SK-N-SH (cell line): ENCODE measurements at regions not wholly inside any gene's neighbourhood (a gene's known extent, or its start where the extent isn't known, plus 50 kb on each side); places are given as distances from the start of the nearest gene placed in this dataset.

ENCODE experiments used
- CTCF ChIA-PET: fragments of 300-600, 350-600 bp; formaldehyde crosslinking; extraction: SDS; loops from one replicate; lab custom pipeline; 2021; lab: Yijun Ruan, JAX
- POLR2A ChIA-PET: fragments of 350-600 bp; sonication (Branson Sonifier 250); formaldehyde crosslinking; extraction: SDS; loops from one replicate; lab custom pipeline; 2020; ENCODE audit warnings: antibody characterized with exemption, inconsistent platforms; lab: Yijun Ruan, JAX
- DNase-seq: peaks from one replicate; pipeline ENCODE4 v3.0.0; 2012
- H2AFZ ChIP-seq: fragments of 200-600 bp; sonication (generic); 2 replicates; pipeline ENCODE4 v1.8.1; 2016; ENCODE audit warnings: antibody characterized with exemption, mild to moderate bottlenecking, low read depth
- H3F3A ChIP-seq: fragments of 200-600 bp; sonication (generic); replicated peaks from 2 replicates; pipeline ENCODE3; 2016; ENCODE audit warnings: antibody characterized with exemption, mild to moderate bottlenecking; ENCODE audit not compliant: insufficient read depth
- H3K27ac ChIP-seq, 2 experiments: fragments of 200-500 bp in 1 of 2; fragments of 200-600 bp in 1 of 2; sonication (Bioruptor generic) in 1 of 2; sonication (generic), shearing (Covaris generic) in 1 of 2; 2 replicates each; pipeline versions ENCODE4 v1.5.1 to v1.6.1; 2014 to 2016; ENCODE audit warnings: low read depth in 2 of 2, inconsistent platforms in 1 of 2, low read length in 1 of 2, mild to moderate bottlenecking in 1 of 2, mixed read lengths in 1 of 2
- H3K27me3 ChIP-seq: fragments of 200-600 bp; sonication (generic), shearing (Covaris generic); 2 replicates; pipeline ENCODE4 v1.6.1; 2016; ENCODE audit warnings: mixed run types; ENCODE audit not compliant: insufficient read depth
- H3K36me3 ChIP-seq, 2 experiments: fragments of 200-500 bp in 1 of 2; fragments of 200-600 bp in 1 of 2; sonication (Bioruptor generic) in 1 of 2; sonication (generic) in 1 of 2; replicated peaks in 1 of 2; 2 replicates each; pipeline versions ENCODE3 to v1.5.1; 2014 to 2016; ENCODE audit warnings: low read length in 1 of 2, mild to moderate bottlenecking in 1 of 2; ENCODE audit not compliant: insufficient read depth in 2 of 2, control insufficient read depth in 1 of 2
- H3K4me1 ChIP-seq, 2 experiments: fragments of 200-500 bp in 1 of 2; fragments of 200-600 bp in 1 of 2; sonication (Bioruptor generic) in 1 of 2; sonication (generic), shearing (Covaris generic) in 1 of 2; 2 replicates each; pipeline versions ENCODE4 v1.5.1 to v1.6.1; 2014 to 2016; ENCODE audit warnings: low read depth in 1 of 2, low read length in 1 of 2, mixed run types in 1 of 2; ENCODE audit not compliant: insufficient read depth in 2 of 2, control insufficient read depth in 1 of 2
- H3K4me2 ChIP-seq: fragments of 200-600 bp; sonication (generic), shearing (Covaris generic); 2 replicates; pipeline ENCODE4 v1.6.1; 2017; ENCODE audit warnings: mixed run types
- H3K4me3 ChIP-seq, 2 experiments: fragments of 200-500 bp in 1 of 2; fragments of 200-600 bp in 1 of 2; sonication (Bioruptor generic) in 1 of 2; sonication (generic), shearing (Covaris generic) in 1 of 2; 2 replicates each; pipeline versions ENCODE4 v1.5.1 to v1.8.1; 2014 to 2016; ENCODE audit warnings: low read depth in 2 of 2, inconsistent platforms in 1 of 2, low read length in 1 of 2, mild to moderate bottlenecking in 1 of 2, mixed read lengths in 1 of 2, moderate library complexity in 1 of 2
- H3K79me2 ChIP-seq: fragments of 200-600 bp; sonication (generic); 2 replicates; pipeline ENCODE4 v1.8.1; 2017; ENCODE audit warnings: mild to moderate bottlenecking; ENCODE audit not compliant: insufficient read depth
- H3K9ac ChIP-seq: fragments of 200-600 bp; sonication (generic); 2 replicates; pipeline ENCODE4 v1.6.1; 2017; ENCODE audit warnings: mixed run types
- H3K9me2 ChIP-seq: fragments of 200-600 bp; sonication (generic); 2 replicates; pipeline ENCODE4 v1.6.1; 2017; ENCODE audit warnings: mixed run types
- H3K9me3 ChIP-seq: fragments of 200-600 bp; sonication (generic); 2 replicates; pipeline ENCODE4 v1.6.1; 2017; ENCODE audit warnings: mixed run types, mild to moderate bottlenecking, moderate library complexity
- H4K20me1 ChIP-seq: fragments of 200-600 bp; sonication (generic); 2 replicates; pipeline ENCODE4 v1.6.1; 2017; ENCODE audit warnings: mild to moderate bottlenecking, mixed run types; ENCODE audit not compliant: insufficient read depth
- CTCF ChIP-seq: fragments of 200-600 bp; sonication (generic); IDR thresholded peaks from 2 replicates; pipeline ENCODE4 v1.6.1; 2017; ENCODE audit warnings: antibody characterized with exemption, mild to moderate bottlenecking, moderate library complexity
- EP300 ChIP-seq, 2 experiments: IDR thresholded peaks; 2 replicates each; pipeline versions ENCODE4 v1.4.0 to v1.6.1; 2012; ENCODE audit warnings: borderline replicate concordance in 1 of 2, low read depth in 1 of 2, low read length in 1 of 2
- EZH2phosphoT487 ChIP-seq: fragments of 200-600 bp; sonication (generic); IDR thresholded peaks from 2 replicates; pipeline ENCODE4 v1.6.1; 2017; ENCODE audit warnings: low read depth, mixed run types, mild to moderate bottlenecking, antibody characterized with exemption, moderate library complexity, borderline replicate concordance
- FOSL2 ChIP-seq: IDR thresholded peaks from 2 replicates; pipeline ENCODE4 v1.4.0; 2012; ENCODE audit warnings: low read depth, mild to moderate bottlenecking, moderate library complexity, borderline replicate concordance
- FOXM1 ChIP-seq: IDR thresholded peaks from 2 replicates; pipeline ENCODE4 v1.4.0; 2012; ENCODE audit warnings: low read depth, mild to moderate bottlenecking
- IRF3 ChIP-seq: fragments of 150-350 bp; IDR thresholded peaks from 2 replicates; pipeline ENCODE4 v1.6.1; 2016; ENCODE audit warnings: mild to moderate bottlenecking, low read depth, low read length
- NFIC ChIP-seq: IDR thresholded peaks from 2 replicates; pipeline ENCODE4 v1.4.0; 2012; ENCODE audit warnings: borderline replicate concordance
- PBX3 ChIP-seq: IDR thresholded peaks from 2 replicates; pipeline ENCODE4; 2012
- RCOR1 ChIP-seq: fragments of 150-350 bp; IDR thresholded peaks from 2 replicates; pipeline ENCODE4 v1.6.1; 2017; ENCODE audit warnings: antibody characterized with exemption, low read length
- REST ChIP-seq: IDR thresholded peaks from 2 replicates; pipeline ENCODE4 v1.6.1; 2012; ENCODE audit warnings: mild to moderate bottlenecking, low read depth, low read length, moderate library complexity
- SIN3A ChIP-seq: IDR thresholded peaks from 2 replicates; pipeline ENCODE4 v1.6.1; 2012; ENCODE audit warnings: low read depth, mild to moderate bottlenecking, low read length, moderate library complexity, borderline replicate concordance
- ZBTB33 ChIP-seq: IDR thresholded peaks from 2 replicates; pipeline ENCODE4 v1.4.0; 2012; ENCODE audit warnings: low read depth, borderline replicate concordance
- WGBS: methylation state at CpG from one replicate; pipeline ENCODE4 v1.1.6; 2017; ENCODE audit warnings: low lambda C conversion rate; 5-methylcytosine and 5-hydroxymethylcytosine counted together

- Histone ChIP-seq H3K36me3 (no peaks in the 10 kb centered on the region), H3K79me2 (no peaks in the 10 kb centered on the region), H3K4me3 (no peak overlapping the region), H3K4me2 (no peak overlapping the region), H3K27ac (no peak overlapping the region), H2AFZ (no peak overlapping the region), H3K9me2 (no peaks in the 10 kb centered on the region), H3K4me1 (no peaks in the 10 kb centered on the region), H3K9me3 (no peaks in the 10 kb centered on the region)
- WGBS: 40% methylated on average over 1 of the region's 15 CpGs
- DNase-seq: no peak
- CTCF ChIA-PET: no interaction called here
- TF ChIP-seq REST (no peak), EP300 (IDR thresholded peaks at IDR 0.05; ENCODE audit: borderline replicate concordance in 1 of 2, low read depth in 1 of 2, low read length in 1 of 2) (no peak), FOSL2 (no peak), SIN3A (no peak), RCOR1 (no peak), NFIC (no peak), FOXM1 (no peak), ZBTB33 (no peak), CTCF (no peak), PBX3 (no peak), IRF3 (no peak), EZH2phosphoT487 (no peak)
- TF ChIP-seq, all 33 proteins: peak for 0
- Histone ChIP-seq H4K20me1 (no peaks in the 10 kb centered on the region), H3F3A (no peaks in the 10 kb centered on the region), H3K27me3 (no peaks in the 10 kb centered on the region), H3K9ac (no peak overlapping the region)
- POLR2A ChIA-PET: no interaction called here
These were observed 520.5 kb downstream of the GLRX3 start for GRCh38 chr10:130656582-130657133.
